GM12865 (cell line): ENCODE measurements at regions not wholly inside any gene's neighbourhood (a gene's known extent, or its start where the extent isn't known, plus 50 kb on each side); places are given as distances from the start of the nearest gene placed in this dataset.

Experiments used
- DNase-seq: peaks from one replicate; pipeline ENCODE4 v3.0.0; 2010; ENCODE audit warnings: low read depth
- H3K4me3 ChIP-seq: 2 replicates; pipeline ENCODE4 v1.5.1; 2011; ENCODE audit warnings: mild to moderate bottlenecking, low read depth, low read length, control low read depth
- CTCF ChIP-seq: IDR thresholded peaks from 2 replicates; pipeline ENCODE4 v1.5.1; 2011; ENCODE audit warnings: low read length, control low read depth, low read depth, inconsistent platforms; ENCODE audit not compliant: insufficient read depth; ENCODE audit errors: missing control alignments

- DNase-seq: no peak
- TF ChIP-seq CTCF: no peak
- no peak overlapping the region for H3K4me3 ChIP-seq
Observed at GRCh38 chr1:208513799-208514198, 269.6 kb upstream of the PLXNA2 start.

- TF ChIP-seq CTCF: no peak
- H3K4me3 ChIP-seq: no peak overlapping the region
- no peak for DNase-seq
Observed at GRCh38 chr1:208515129-208515528, 270.9 kb upstream of the PLXNA2 start.

- DNase-seq: no peak
- TF ChIP-seq CTCF: no peak
- no peak overlapping the region for H3K4me3 ChIP-seq
Observed at GRCh38 chr1:208516780-208517179, 272.6 kb upstream of the PLXNA2 start.

GRCh38 chr1:208520438-208521099 lies 276.4 kb upstream of the PLXNA2 start:
- no peak for TF ChIP-seq CTCF
- DNase-seq: no peak
- H3K4me3 ChIP-seq: no peak overlapping the region

GRCh38 chr1:208521534-208521933 lies 277.4 kb upstream of the PLXNA2 start:
- DNase-seq: no peak
- TF ChIP-seq CTCF: no peak
- no peak overlapping the region for H3K4me3 ChIP-seq

- TF ChIP-seq CTCF: no peak
- H3K4me3 ChIP-seq: no peak overlapping the region
- no peak for DNase-seq
Observed at GRCh38 chr1:208523007-208523406, 278.8 kb upstream of the PLXNA2 start.

- no peak overlapping the region for H3K4me3 ChIP-seq
- no peak for TF ChIP-seq CTCF
- no peak for DNase-seq
Observed at GRCh38 chr1:208524376-208524775, 280.2 kb upstream of the PLXNA2 start.
